Neuronal stem cell (in vitro differentiated cells): ENCODE measurements at regions not wholly inside any gene's neighbourhood (a gene's known extent, or its start where the extent isn't known, plus 50 kb on each side); places are given as distances from the start of the nearest gene placed in this dataset.
"Not testable (repeated sequence)": the region's sequence is repeated elsewhere in the genome, so short reads cannot be mapped to it uniquely, and the experiment has no call there.

ENCODE experiments used
- DNase-seq: peaks from one replicate; pipeline ENCODE4 v3.0.0-alpha.2; 2013; ENCODE audit warnings: low spot score
- H2AFZ ChIP-seq: one replicate; pipeline ENCODE4 v1.6.1; 2013; ENCODE audit warnings: mild to moderate bottlenecking, low read length, inconsistent platforms
- H2AK5ac ChIP-seq: 2 replicates; pipeline ENCODE4 v1.6.1; 2013; ENCODE audit warnings: low read depth, mild to moderate bottlenecking, inconsistent platforms, low read length, moderate library complexity, mixed read lengths
- H2BK120ac ChIP-seq: 2 replicates; pipeline ENCODE4 v1.6.1; 2013; ENCODE audit warnings: low read depth, mild to moderate bottlenecking, inconsistent platforms, low read length, moderate library complexity, mixed read lengths
- H2BK12ac ChIP-seq: one replicate; pipeline ENCODE4 v1.6.1; 2013; ENCODE audit warnings: low read length, inconsistent platforms
- H2BK15ac ChIP-seq: 2 replicates; pipeline ENCODE4 v1.6.1; 2013; ENCODE audit warnings: mild to moderate bottlenecking, low read length, inconsistent platforms, mixed read lengths
- H2BK5ac ChIP-seq: one replicate; pipeline ENCODE4 v1.6.1; 2013; ENCODE audit warnings: inconsistent platforms, mild to moderate bottlenecking, low read length, moderate library complexity
- H3K14ac ChIP-seq: one replicate; pipeline ENCODE4 v1.6.1; 2013; ENCODE audit warnings: low read length, inconsistent platforms
- H3K18ac ChIP-seq: 2 replicates; pipeline ENCODE4 v1.6.1; 2013; ENCODE audit warnings: low read length, inconsistent platforms
- H3K23ac ChIP-seq: 2 replicates; pipeline ENCODE4 v1.6.1; 2013; ENCODE audit warnings: low read depth, mild to moderate bottlenecking, mixed read lengths, low read length, inconsistent platforms; ENCODE audit not compliant: poor library complexity
- H3K27ac ChIP-seq: replicated peaks from 3 replicates; pipeline ENCODE4 v1.5.1; 2013; ENCODE audit warnings: low read length, inconsistent platforms
- H3K27me3 ChIP-seq, 3 experiments: 2 replicates each; pipeline ENCODE4 v1.6.1; 2013; ENCODE audit warnings: low read length in 3 of 3, mild to moderate bottlenecking in 2 of 3, inconsistent platforms in 1 of 3, low read depth in 1 of 3, mixed read lengths in 1 of 3, moderate library complexity in 1 of 3; ENCODE audit not compliant: control insufficient read depth in 3 of 3, insufficient read depth in 3 of 3
- H3K36me3 ChIP-seq, 2 donors: replicated peaks in 1 of 2; 2 replicates each; pipeline ENCODE4 v1.6.1; 2013; ENCODE audit warnings: low read length in 2 of 2; ENCODE audit not compliant: control insufficient read depth in 2 of 2, insufficient read depth in 2 of 2
- H3K4ac ChIP-seq: 2 replicates; pipeline ENCODE4 v1.6.1; 2013; ENCODE audit warnings: inconsistent platforms, mild to moderate bottlenecking, low read length, moderate library complexity
- H3K4me1 ChIP-seq, 2 donors: 1 replicate in 1 of 2; 2 replicates in 1 of 2; pipeline ENCODE4 v1.6.1; 2013; ENCODE audit warnings: low read length in 2 of 2, low read depth in 1 of 2; ENCODE audit not compliant: control insufficient read depth in 2 of 2, insufficient read depth in 1 of 2
- H3K4me2 ChIP-seq: one replicate; pipeline ENCODE4 v1.6.1; 2013; ENCODE audit warnings: mild to moderate bottlenecking, low read length, inconsistent platforms; ENCODE audit not compliant: insufficient read depth, poor library complexity, severe bottlenecking
- H3K4me3 ChIP-seq, 2 donors: 2 replicates each; pipeline ENCODE4 v1.5.1; 2013; ENCODE audit warnings: low read length in 2 of 2, mild to moderate bottlenecking in 2 of 2, inconsistent platforms in 1 of 2, moderate library complexity in 1 of 2
- H3K79me1 ChIP-seq: one replicate; pipeline ENCODE4 v1.6.1; 2013; ENCODE audit warnings: low read depth, mild to moderate bottlenecking, inconsistent platforms, low read length, moderate library complexity
- H3K9ac ChIP-seq: one replicate; pipeline ENCODE4 v1.6.1; 2013; ENCODE audit warnings: mild to moderate bottlenecking, low read depth, low read length, inconsistent platforms; ENCODE audit not compliant: poor library complexity
- H3K9me3 ChIP-seq, 2 donors: replicated peaks in 1 of 2; 2 replicates each; pipeline versions ENCODE3 to v1.6.1; 2013; ENCODE audit warnings: low read length in 2 of 2, mild to moderate bottlenecking in 2 of 2, inconsistent platforms in 1 of 2, low read depth in 1 of 2, mixed read lengths in 1 of 2, moderate library complexity in 1 of 2; ENCODE audit not compliant: control insufficient read depth in 2 of 2, insufficient read depth in 1 of 2
- H4K8ac ChIP-seq: one replicate; pipeline ENCODE4 v1.6.1; 2013; ENCODE audit warnings: low read depth, mild to moderate bottlenecking, inconsistent platforms, low read length, moderate library complexity
- H4K91ac ChIP-seq: one replicate; pipeline ENCODE4 v1.6.1; 2013; ENCODE audit warnings: low read length, low read depth, mild to moderate bottlenecking, inconsistent platforms; ENCODE audit not compliant: poor library complexity
- WGBS, 2 donors: extraction: QIAGEN DNeasy Blood & Tissue Kit; methylation state at CpG; one replicate each; pipeline ENCODE4 v1.1.7; 2013; ENCODE audit warnings: missing lambda C conversion rate in 2 of 2, mixed read lengths in 1 of 2; ENCODE audit not compliant: insufficient read length in 2 of 2, insufficient replicate concordance in 1 of 2; ENCODE audit errors: extremely low coverage in 2 of 2; 5-methylcytosine and 5-hydroxymethylcytosine counted together

DNA sequence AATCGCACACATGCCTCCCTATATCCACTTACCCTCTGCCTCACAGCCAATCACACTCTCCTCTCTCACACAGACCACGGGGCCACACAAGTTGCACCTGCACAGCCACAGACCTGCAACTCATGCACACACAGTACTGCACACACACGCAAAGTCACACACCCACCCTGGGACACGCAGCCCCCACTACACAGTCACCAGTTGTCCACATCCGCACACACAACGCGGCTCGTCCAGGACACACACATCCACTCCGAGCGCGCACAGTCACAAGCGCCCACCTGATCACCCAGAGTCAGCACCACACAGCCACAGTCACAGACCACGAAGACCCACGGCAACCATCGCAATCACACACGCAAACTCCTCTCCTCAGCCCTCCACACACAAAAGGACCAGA, 387.3 kb downstream of the CNTNAP3B start:
- not testable (repeated sequence) for DNase-seq, H2BK12ac ChIP-seq, H3K9ac ChIP-seq, H3K4me2 ChIP-seq, H2BK120ac ChIP-seq, H3K4me3 ChIP-seq, H3K23ac ChIP-seq, H4K91ac ChIP-seq, H3K36me3 ChIP-seq, H3K9me3 ChIP-seq, H2BK15ac ChIP-seq, H2AFZ ChIP-seq, H3K14ac ChIP-seq, H3K27ac ChIP-seq, H3K4ac ChIP-seq, H3K79me1 ChIP-seq, H2AK5ac ChIP-seq, H3K27me3 ChIP-seq, H2BK5ac ChIP-seq, H3K4me1 ChIP-seq
- no CpG with 5 or more reads among the region's 16 CpGs for WGBS, 2 donors
- peak overlapping the region; percentile 92 for H4K8ac ChIP-seq
- H3K18ac ChIP-seq: peak overlapping the region; percentile 83

DNA sequence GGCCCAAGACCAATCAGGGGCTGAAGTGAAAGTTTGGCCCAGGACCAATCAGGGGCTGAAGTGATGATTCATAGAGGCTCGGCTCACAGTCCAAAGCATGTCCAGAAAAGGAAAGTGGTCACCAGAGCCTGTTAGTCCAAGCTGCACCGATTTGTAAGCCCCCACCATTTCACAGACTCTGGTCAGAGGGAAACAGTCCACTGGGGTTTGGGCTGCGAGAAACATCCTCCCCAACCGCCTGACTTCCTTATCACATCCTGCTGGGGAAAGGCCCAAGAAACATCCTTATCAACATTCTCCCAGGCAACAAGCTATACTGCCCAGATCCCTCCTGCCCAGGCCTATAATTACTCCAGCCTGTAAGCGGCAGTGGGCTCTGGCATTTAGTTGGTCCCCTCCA, 388.1 kb downstream of the CNTNAP3B start:
- not testable (repeated sequence) for H2AK5ac ChIP-seq, H3K9me3 ChIP-seq, H3K4me1 ChIP-seq, H2AFZ ChIP-seq, H2BK12ac ChIP-seq, H3K4me2 ChIP-seq, H3K27me3 ChIP-seq, H3K23ac ChIP-seq, DNase-seq, H2BK5ac ChIP-seq, H3K4me3 ChIP-seq, H3K4ac ChIP-seq, H3K36me3 ChIP-seq, H4K91ac ChIP-seq, H3K27ac ChIP-seq, H3K9ac ChIP-seq, H3K79me1 ChIP-seq, H2BK120ac ChIP-seq, H3K14ac ChIP-seq, H3K18ac ChIP-seq, H2BK15ac ChIP-seq
- peak overlapping the region; percentile 48 for H4K8ac ChIP-seq
- no CpG with 5 or more reads among the region's 5 CpGs for WGBS, 2 donors

DNA sequence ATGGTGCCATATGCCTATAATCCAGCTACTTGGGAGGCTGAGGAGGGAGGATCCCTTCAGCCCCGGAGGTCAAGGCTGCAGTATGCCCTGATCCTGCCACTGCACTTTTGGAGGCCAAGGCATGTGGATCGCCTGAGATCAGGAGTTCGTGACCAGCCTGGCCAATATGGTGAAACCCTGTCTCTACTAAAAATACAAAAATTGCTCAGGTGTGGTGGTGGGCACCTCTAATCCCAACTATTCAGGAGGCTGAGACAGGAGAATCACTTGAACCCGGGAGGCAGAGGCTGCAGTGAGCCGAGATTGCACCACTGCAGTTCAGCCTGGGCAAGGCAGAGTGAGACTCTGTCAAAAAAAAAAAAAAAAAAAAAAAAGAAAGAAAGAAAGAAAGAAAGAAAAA, 390.5 kb downstream of the CNTNAP3B start:
- not testable (repeated sequence) for DNase-seq, H3K36me3 ChIP-seq, H2BK12ac ChIP-seq, H4K91ac ChIP-seq, H3K9me3 ChIP-seq, H3K14ac ChIP-seq, H3K4me2 ChIP-seq, H4K8ac ChIP-seq, H2BK5ac ChIP-seq, H3K27ac ChIP-seq, H3K23ac ChIP-seq, H3K4me1 ChIP-seq, H2AK5ac ChIP-seq, H3K9ac ChIP-seq, H3K4ac ChIP-seq, H2AFZ ChIP-seq, H3K79me1 ChIP-seq, H3K18ac ChIP-seq, H2BK15ac ChIP-seq, H3K27me3 ChIP-seq, H3K4me3 ChIP-seq, H2BK120ac ChIP-seq
- WGBS, 2 donors: no CpG with 5 or more reads among the region's 5 CpGs

DNA sequence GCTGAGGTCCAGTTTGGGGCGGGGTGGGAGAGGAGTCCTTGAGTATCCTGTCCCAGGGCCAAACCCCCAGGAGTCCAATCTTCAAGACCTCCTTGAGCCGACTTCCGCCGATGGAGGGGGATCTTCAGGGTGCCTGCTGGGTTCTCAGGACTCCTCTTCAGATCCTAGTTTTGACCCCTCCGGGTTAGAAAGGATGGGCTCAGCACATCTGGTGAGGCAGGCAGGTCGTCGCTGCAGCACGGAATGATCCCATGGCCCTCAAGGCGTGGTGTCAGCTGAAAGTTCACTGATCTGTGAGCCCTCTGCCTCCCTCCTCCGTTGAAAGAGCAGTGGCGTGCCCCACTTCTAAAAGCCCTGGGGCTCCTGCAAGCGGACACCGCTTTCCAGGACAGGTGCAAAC, 430.0 kb downstream of the CNTNAP3B start:
- H3K36me3 ChIP-seq, H3K14ac ChIP-seq, H4K8ac ChIP-seq, H3K4me2 ChIP-seq, H3K4ac ChIP-seq, H3K9ac ChIP-seq, H2AFZ ChIP-seq, H3K23ac ChIP-seq, H3K4me3 ChIP-seq, H2BK15ac ChIP-seq, H3K27ac ChIP-seq, H2BK120ac ChIP-seq, H4K91ac ChIP-seq, H2BK12ac ChIP-seq, H3K9me3 ChIP-seq, H2AK5ac ChIP-seq, H3K79me1 ChIP-seq, H3K18ac ChIP-seq, H2BK5ac ChIP-seq, DNase-seq, H3K4me1 ChIP-seq, H3K27me3 ChIP-seq: not testable (repeated sequence)
- no CpG with 5 or more reads among the region's 13 CpGs for WGBS, 2 donors
